WTC11 (cell line): ENCODE measurements at regions not wholly inside any gene's neighbourhood (a gene's known extent, or its start where the extent isn't known, plus 50 kb on each side); places are given as distances from the start of the nearest gene placed in this dataset.

Experiments used
- ATAC-seq: fragments of 200-7000 bp; cut with Tn5 transposase; 2 replicates; pipeline ENCODE4 v1.10.0; 2021; ENCODE audit warnings: mild to moderate bottlenecking, moderate library complexity
- CTCF ChIA-PET: fragments of 300-600 bp; sonication (Branson Sonifier 250); formaldehyde crosslinking; loops from one replicate; lab custom pipeline; 2021; ENCODE audit warnings: antibody characterized with exemption; lab: Charles Lee
- POLR2A ChIA-PET: fragments of 350-600 bp; sonication (Branson Sonifier 250); formaldehyde crosslinking; loops from one replicate; lab custom pipeline; 2021; ENCODE audit warnings: antibody characterized with exemption; lab: Charles Lee
- DNase-seq: peaks from one replicate; pipeline ENCODE4 v3.0.0; 2021; ENCODE audit warnings: low spot score
- H3K27ac Mint-ChIP-seq: 2 replicates; pipeline ENCODE4 v1.8.0; 2021; ENCODE audit warnings: mixed read lengths
- H3K27me3 Mint-ChIP-seq: 2 replicates; pipeline ENCODE4 v1.8.0; 2021; ENCODE audit warnings: low read depth, mild to moderate bottlenecking, moderate library complexity, mixed read lengths
- H3K36me3 Mint-ChIP-seq: 2 replicates; pipeline ENCODE4 v1.8.0; 2021; ENCODE audit warnings: mixed read lengths
- H3K4me1 Mint-ChIP-seq: 2 replicates; pipeline ENCODE4 v1.8.0; 2022; ENCODE audit warnings: mixed read lengths
- H3K4me3 Mint-ChIP-seq: 2 replicates; pipeline ENCODE4 v1.8.0; 2021; ENCODE audit warnings: mild to moderate bottlenecking, moderate library complexity, mixed read lengths
- H3K9me3 Mint-ChIP-seq: 2 replicates; pipeline ENCODE4 v1.8.0; 2021; ENCODE audit warnings: mixed read lengths
- CDX4 ChIP-seq: fragments of 250-450 bp; sonication (Bioruptor Pico); IDR thresholded peaks from 2 replicates; pipeline ENCODE4 v1.9.0; 2021; ENCODE audit warnings: moderate library complexity, mild to moderate bottlenecking, inconsistent platforms, borderline replicate concordance
- ELF4 ChIP-seq: sonication (generic); formaldehyde crosslinking; IDR thresholded peaks from 2 replicates; pipeline ENCODE4 v1.8.1; 2022; ENCODE audit warnings: low read depth, mild to moderate bottlenecking, moderate library complexity, missing genetic modification reagents
- FOXJ3 ChIP-seq: sonication (generic); formaldehyde crosslinking; IDR thresholded peaks from 2 replicates; pipeline ENCODE4 v1.9.0; 2021; ENCODE audit warnings: missing genetic modification reagents, mild to moderate bottlenecking, borderline replicate concordance
- GRHL2 ChIP-seq: fragments of 250-450 bp; sonication (Bioruptor Pico); IDR thresholded peaks from 2 replicates; pipeline ENCODE4 v1.8.0; 2022; ENCODE audit warnings: mild to moderate bottlenecking, moderate library complexity; ENCODE audit not compliant: insufficient replicate concordance, severe bottlenecking
- JAZF1 ChIP-seq: fragments of 250-450 bp; sonication (Bioruptor Pico); IDR thresholded peaks from 2 replicates; pipeline ENCODE4 v1.9.0; 2021; ENCODE audit warnings: moderate library complexity, mild to moderate bottlenecking, inconsistent platforms
- JUN ChIP-seq: sonication (generic); formaldehyde crosslinking; IDR thresholded peaks from 2 replicates; pipeline ENCODE4 v1.8.0; 2023; ENCODE audit warnings: mild to moderate bottlenecking, missing genetic modification reagents
- SMAD3 ChIP-seq: sonication (generic); formaldehyde crosslinking; IDR thresholded peaks from 2 replicates; pipeline ENCODE4 v1.8.0; 2022; ENCODE audit warnings: missing genetic modification reagents, mild to moderate bottlenecking, borderline replicate concordance
- SMAD4 ChIP-seq: sonication (generic); formaldehyde crosslinking; IDR thresholded peaks from 2 replicates; pipeline ENCODE4 v1.8.0; 2022; ENCODE audit warnings: mild to moderate bottlenecking, missing genetic modification reagents
- ZNF121 ChIP-seq: sonication (generic); formaldehyde crosslinking; IDR thresholded peaks from 2 replicates; pipeline ENCODE4 v1.8.0; 2023; ENCODE audit warnings: missing genetic modification reagents
- ZNF138 ChIP-seq: sonication (generic); formaldehyde crosslinking; conservative IDR thresholded peaks from 2 replicates; pipeline ENCODE4 v1.8.1; 2022; ENCODE audit warnings: mild to moderate bottlenecking, moderate library complexity, missing genetic modification reagents
- ZNF232 ChIP-seq: sonication (generic); formaldehyde crosslinking; IDR thresholded peaks from 2 replicates; pipeline ENCODE4 v1.8.0; 2022; ENCODE audit warnings: mild to moderate bottlenecking, missing genetic modification reagents
- ZNF512 ChIP-seq: sonication (generic); formaldehyde crosslinking; IDR thresholded peaks from 2 replicates; pipeline ENCODE4 v1.8.1; 2022; ENCODE audit warnings: missing genetic modification reagents, borderline replicate concordance
- ZSCAN18 ChIP-seq: fragments of 250-450 bp; sonication (Bioruptor Pico); IDR thresholded peaks from 2 replicates; pipeline ENCODE4 v2.1.2; 2022; ENCODE audit warnings: mild to moderate bottlenecking, moderate library complexity
- TF ChIP-seq, protein P1 (sequence below): sonication (generic); formaldehyde crosslinking; IDR thresholded peaks from 2 replicates; pipeline ENCODE4 v1.8.1; 2023; ENCODE audit warnings: mild to moderate bottlenecking, missing genetic modification reagents
- TF ChIP-seq, protein P2 (sequence below): sonication (generic); formaldehyde crosslinking; IDR thresholded peaks from 2 replicates; pipeline ENCODE4 v1.8.1; 2023; ENCODE audit warnings: mild to moderate bottlenecking, missing genetic modification reagents, moderate library complexity
- TF ChIP-seq, protein P3 (sequence below): sonication (generic); formaldehyde crosslinking; IDR thresholded peaks from 2 replicates; pipeline ENCODE4 v1.8.0; 2023; ENCODE audit warnings: missing genetic modification reagents
- TF ChIP-seq, protein P4 (sequence below): sonication (generic); formaldehyde crosslinking; IDR thresholded peaks from 2 replicates; pipeline ENCODE4 v1.8.1; 2022; ENCODE audit warnings: mild to moderate bottlenecking, missing genetic modification reagents, moderate library complexity, borderline replicate concordance
- TF ChIP-seq, protein P5 (sequence below): sonication (generic); formaldehyde crosslinking; IDR thresholded peaks from 2 replicates; pipeline ENCODE4 v1.8.0; 2023; ENCODE audit warnings: mild to moderate bottlenecking, missing genetic modification reagents
- TF ChIP-seq, protein P6 (sequence below): sonication (generic); formaldehyde crosslinking; IDR thresholded peaks from 2 replicates; pipeline ENCODE4 v1.8.0; 2022; ENCODE audit warnings: missing genetic modification reagents

DNA sequence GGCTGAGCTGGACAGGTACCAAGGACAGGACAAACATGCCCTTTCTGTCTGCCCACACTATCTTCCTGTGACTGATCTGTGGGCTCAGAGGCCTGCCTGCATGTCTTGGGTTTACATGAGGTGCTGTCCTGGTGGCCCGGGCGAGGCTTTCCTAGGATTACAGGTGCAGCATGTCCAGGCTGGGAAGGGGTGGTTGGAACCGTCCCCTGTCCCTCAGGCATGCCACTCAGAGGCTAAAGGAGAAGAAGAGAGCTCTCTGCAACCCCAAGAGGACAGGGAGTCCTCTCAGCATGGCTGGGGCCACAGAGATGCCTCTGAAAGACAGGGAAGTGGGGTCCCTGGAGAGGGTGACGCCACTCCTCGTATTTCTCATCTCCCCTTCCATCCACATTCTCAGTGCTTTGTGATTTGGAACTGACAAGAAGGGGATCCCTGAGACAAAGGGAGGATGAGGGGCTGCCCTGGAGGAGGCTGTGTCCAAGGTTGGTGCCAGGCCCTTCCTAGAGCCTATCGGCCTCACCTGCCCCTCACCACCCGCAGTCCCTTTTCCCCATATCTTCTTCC, 64.6 kb upstream of the LMO1 start:
- no peak for DNase-seq
- Mint-ChIP-seq H3K4me1 (peaks cover 33% of the 10 kb centered on the region), H3K36me3 (no peaks in the 10 kb centered on the region), H3K4me3 (no peak overlapping the region), H3K27me3 (no peaks in the 10 kb centered on the region), H3K27ac (no peak overlapping the region), H3K9me3 (no peaks in the 10 kb centered on the region)
- no peak for ATAC-seq
- ChIA-PET CTCF (interaction anchor here (0.7 to 2.5 kb wide), 5 partner anchors 10 to 135 kb away, joined by 4 to 14 read pairs (median 4); partner anchors contain the start of gene LMO1), POLR2A (no interaction called here)
- TF ChIP-seq ZNF121 = no peak
- no peak for TF ChIP-seq ZNF232 (CRISPR knock-in tag)
- TF ChIP-seq, protein P1, sequence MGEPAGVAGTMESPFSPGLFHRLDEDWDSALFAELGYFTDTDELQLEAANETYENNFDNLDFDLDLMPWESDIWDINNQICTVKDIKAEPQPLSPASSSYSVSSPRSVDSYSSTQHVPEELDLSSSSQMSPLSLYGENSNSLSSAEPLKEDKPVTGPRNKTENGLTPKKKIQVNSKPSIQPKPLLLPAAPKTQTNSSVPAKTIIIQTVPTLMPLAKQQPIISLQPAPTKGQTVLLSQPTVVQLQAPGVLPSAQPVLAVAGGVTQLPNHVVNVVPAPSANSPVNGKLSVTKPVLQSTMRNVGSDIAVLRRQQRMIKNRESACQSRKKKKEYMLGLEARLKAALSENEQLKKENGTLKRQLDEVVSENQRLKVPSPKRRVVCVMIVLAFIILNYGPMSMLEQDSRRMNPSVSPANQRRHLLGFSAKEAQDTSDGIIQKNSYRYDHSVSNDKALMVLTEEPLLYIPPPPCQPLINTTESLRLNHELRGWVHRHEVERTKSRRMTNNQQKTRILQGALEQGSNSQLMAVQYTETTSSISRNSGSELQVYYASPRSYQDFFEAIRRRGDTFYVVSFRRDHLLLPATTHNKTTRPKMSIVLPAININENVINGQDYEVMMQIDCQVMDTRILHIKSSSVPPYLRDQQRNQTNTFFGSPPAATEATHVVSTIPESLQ = no peak
- TF ChIP-seq, protein P2, sequence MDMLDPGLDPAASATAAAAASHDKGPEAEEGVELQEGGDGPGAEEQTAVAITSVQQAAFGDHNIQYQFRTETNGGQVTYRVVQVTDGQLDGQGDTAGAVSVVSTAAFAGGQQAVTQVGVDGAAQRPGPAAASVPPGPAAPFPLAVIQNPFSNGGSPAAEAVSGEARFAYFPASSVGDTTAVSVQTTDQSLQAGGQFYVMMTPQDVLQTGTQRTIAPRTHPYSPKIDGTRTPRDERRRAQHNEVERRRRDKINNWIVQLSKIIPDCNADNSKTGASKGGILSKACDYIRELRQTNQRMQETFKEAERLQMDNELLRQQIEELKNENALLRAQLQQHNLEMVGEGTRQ (CRISPR knock-in tag) = no peak
- no peak for TF ChIP-seq JUN (CRISPR knock-in tag)
- TF ChIP-seq CDX4 (CRISPR knock-in tag) = no peak
- no peak for TF ChIP-seq FOXJ3 (CRISPR knock-in tag)
- TF ChIP-seq JAZF1 (CRISPR knock-in tag) = no peak
- TF ChIP-seq, protein P3, sequence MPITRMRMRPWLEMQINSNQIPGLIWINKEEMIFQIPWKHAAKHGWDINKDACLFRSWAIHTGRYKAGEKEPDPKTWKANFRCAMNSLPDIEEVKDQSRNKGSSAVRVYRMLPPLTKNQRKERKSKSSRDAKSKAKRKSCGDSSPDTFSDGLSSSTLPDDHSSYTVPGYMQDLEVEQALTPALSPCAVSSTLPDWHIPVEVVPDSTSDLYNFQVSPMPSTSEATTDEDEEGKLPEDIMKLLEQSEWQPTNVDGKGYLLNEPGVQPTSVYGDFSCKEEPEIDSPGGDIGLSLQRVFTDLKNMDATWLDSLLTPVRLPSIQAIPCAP = no peak
- no peak for TF ChIP-seq ELF4 (CRISPR knock-in tag)
- TF ChIP-seq ZNF138 (CRISPR knock-in tag) = no peak
- TF ChIP-seq ZSCAN18 = no peak
- TF ChIP-seq, protein P4, sequence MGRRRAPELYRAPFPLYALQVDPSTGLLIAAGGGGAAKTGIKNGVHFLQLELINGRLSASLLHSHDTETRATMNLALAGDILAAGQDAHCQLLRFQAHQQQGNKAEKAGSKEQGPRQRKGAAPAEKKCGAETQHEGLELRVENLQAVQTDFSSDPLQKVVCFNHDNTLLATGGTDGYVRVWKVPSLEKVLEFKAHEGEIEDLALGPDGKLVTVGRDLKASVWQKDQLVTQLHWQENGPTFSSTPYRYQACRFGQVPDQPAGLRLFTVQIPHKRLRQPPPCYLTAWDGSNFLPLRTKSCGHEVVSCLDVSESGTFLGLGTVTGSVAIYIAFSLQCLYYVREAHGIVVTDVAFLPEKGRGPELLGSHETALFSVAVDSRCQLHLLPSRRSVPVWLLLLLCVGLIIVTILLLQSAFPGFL = no peak
- TF ChIP-seq SMAD4 (CRISPR knock-in tag) = no peak
- TF ChIP-seq, protein P5, sequence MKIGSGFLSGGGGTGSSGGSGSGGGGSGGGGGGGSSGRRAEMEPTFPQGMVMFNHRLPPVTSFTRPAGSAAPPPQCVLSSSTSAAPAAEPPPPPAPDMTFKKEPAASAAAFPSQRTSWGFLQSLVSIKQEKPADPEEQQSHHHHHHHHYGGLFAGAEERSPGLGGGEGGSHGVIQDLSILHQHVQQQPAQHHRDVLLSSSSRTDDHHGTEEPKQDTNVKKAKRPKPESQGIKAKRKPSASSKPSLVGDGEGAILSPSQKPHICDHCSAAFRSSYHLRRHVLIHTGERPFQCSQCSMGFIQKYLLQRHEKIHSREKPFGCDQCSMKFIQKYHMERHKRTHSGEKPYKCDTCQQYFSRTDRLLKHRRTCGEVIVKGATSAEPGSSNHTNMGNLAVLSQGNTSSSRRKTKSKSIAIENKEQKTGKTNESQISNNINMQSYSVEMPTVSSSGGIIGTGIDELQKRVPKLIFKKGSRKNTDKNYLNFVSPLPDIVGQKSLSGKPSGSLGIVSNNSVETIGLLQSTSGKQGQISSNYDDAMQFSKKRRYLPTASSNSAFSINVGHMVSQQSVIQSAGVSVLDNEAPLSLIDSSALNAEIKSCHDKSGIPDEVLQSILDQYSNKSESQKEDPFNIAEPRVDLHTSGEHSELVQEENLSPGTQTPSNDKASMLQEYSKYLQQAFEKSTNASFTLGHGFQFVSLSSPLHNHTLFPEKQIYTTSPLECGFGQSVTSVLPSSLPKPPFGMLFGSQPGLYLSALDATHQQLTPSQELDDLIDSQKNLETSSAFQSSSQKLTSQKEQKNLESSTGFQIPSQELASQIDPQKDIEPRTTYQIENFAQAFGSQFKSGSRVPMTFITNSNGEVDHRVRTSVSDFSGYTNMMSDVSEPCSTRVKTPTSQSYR (CRISPR knock-in tag) = no peak
- no peak for TF ChIP-seq ZNF512 (CRISPR knock-in tag)
- TF ChIP-seq, protein P6, sequence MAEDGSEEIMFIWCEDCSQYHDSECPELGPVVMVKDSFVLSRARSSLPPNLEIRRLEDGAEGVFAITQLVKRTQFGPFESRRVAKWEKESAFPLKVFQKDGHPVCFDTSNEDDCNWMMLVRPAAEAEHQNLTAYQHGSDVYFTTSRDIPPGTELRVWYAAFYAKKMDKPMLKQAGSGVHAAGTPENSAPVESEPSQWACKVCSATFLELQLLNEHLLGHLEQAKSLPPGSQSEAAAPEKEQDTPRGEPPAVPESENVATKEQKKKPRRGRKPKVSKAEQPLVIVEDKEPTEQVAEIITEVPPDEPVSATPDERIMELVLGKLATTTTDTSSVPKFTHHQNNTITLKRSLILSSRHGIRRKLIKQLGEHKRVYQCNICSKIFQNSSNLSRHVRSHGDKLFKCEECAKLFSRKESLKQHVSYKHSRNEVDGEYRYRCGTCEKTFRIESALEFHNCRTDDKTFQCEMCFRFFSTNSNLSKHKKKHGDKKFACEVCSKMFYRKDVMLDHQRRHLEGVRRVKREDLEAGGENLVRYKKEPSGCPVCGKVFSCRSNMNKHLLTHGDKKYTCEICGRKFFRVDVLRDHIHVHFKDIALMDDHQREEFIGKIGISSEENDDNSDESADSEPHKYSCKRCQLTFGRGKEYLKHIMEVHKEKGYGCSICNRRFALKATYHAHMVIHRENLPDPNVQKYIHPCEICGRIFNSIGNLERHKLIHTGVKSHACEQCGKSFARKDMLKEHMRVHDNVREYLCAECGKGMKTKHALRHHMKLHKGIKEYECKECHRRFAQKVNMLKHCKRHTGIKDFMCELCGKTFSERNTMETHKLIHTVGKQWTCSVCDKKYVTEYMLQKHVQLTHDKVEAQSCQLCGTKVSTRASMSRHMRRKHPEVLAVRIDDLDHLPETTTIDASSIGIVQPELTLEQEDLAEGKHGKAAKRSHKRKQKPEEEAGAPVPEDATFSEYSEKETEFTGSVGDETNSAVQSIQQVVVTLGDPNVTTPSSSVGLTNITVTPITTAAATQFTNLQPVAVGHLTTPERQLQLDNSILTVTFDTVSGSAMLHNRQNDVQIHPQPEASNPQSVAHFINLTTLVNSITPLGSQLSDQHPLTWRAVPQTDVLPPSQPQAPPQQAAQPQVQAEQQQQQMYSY = no peak
- no peak for TF ChIP-seq SMAD3
- no peak for TF ChIP-seq GRHL2 (CRISPR knock-in tag)
